ENCODE measurements at regions not wholly inside any gene's neighbourhood (a gene's known extent, or its start where the extent isn't known, plus 50 kb on each side); places are given as distances from the start of the nearest gene placed in this dataset.

GRCh38 chr13:71339005-71339404, 528.0 kb downstream of the DACH1 start:
- H4K91ac ChIP-seq (ENCODE audit: insufficient read length, low read depth, low read length): no peak overlapping the region
- H3K4me1 Mint-ChIP-seq: no peaks in the 10 kb centered on the region
- H3K36me3 Mint-ChIP-seq (ENCODE audit: insufficient read depth in 1 of 3, low read depth in 3 of 3): no peaks in the 10 kb centered on the region
- H3K27ac ChIP-seq (ENCODE audit: insufficient read length, low read depth, low read length): no peak overlapping the region
- no peak overlapping the region for H2AK5ac ChIP-seq (ENCODE audit: insufficient read length, low read length)
- TF ChIP-seq CTCF (conservative IDR thresholded peaks at IDR 0.05): no peak
- DNase-seq: no peak
- H3K4me2 ChIP-seq (ENCODE audit: insufficient read depth, insufficient read length, low read length): no peak overlapping the region
- H3K9me3 ChIP-seq (ENCODE audit: control insufficient read depth, low read depth, low read length): no peaks in the 10 kb centered on the region
- no peak overlapping the region for H3T11ph ChIP-seq (ENCODE audit: low read length)
- H3K56ac ChIP-seq (ENCODE audit: insufficient read length, low read depth, low read length): no peak overlapping the region
- H2BK20ac ChIP-seq (ENCODE audit: low read depth, low read length, poor library complexity, severe bottlenecking): no peak overlapping the region
- H3K27me3 ChIP-seq (ENCODE audit: insufficient read depth, low read length): no peaks in the 10 kb centered on the region
- H3K23ac ChIP-seq (ENCODE audit: insufficient read length, low read depth, low read length): no peak overlapping the region
- no peak overlapping the region for H2BK12ac ChIP-seq (ENCODE audit: insufficient read length, low read depth, low read length)
- H2BK5ac ChIP-seq (ENCODE audit: insufficient read length, low read length): no peak overlapping the region
- no peak overlapping the region for H3K4me3 Mint-ChIP-seq
- H3K4ac ChIP-seq (ENCODE audit: low read depth, low read length): no peak overlapping the region
- H3K23me2 ChIP-seq (ENCODE audit: insufficient read length, low read depth, low read length, poor library complexity, severe bottlenecking): no peaks in the 10 kb centered on the region
- no peaks in the 10 kb centered on the region for H3K79me2 ChIP-seq (ENCODE audit: insufficient read depth, low read length)
- H3K27me3 Mint-ChIP-seq (ENCODE audit: low read depth): no peaks in the 10 kb centered on the region
- H3K14ac ChIP-seq (ENCODE audit: insufficient read depth, low read length): no peak overlapping the region
- H4K20me1 ChIP-seq (ENCODE audit: control insufficient read depth, insufficient read depth, insufficient read length): no peaks in the 10 kb centered on the region
- WGBS (ENCODE audit: extremely low coverage, insufficient read length, low lambda C conversion rate): no CpG with 5 or more reads among the region's 1 CpG
- peaks cover 0 to 2% of the 10 kb centered on the region in 2 experiments; a peak in 1 of 5 replicates for H3K9me3 Mint-ChIP-seq
- no peak overlapping the region for H2BK120ac ChIP-seq (ENCODE audit: low read depth, low read length, poor library complexity, severe bottlenecking)
- H2BK15ac ChIP-seq (ENCODE audit: low read depth, low read length): no peak overlapping the region
- H4K5ac ChIP-seq (ENCODE audit: insufficient read length, low read depth, low read length): no peak overlapping the region
- H3K18ac ChIP-seq (ENCODE audit: insufficient read length, low read depth, low read length): no peak overlapping the region
- no peaks in the 10 kb centered on the region for H3K4me1 ChIP-seq (ENCODE audit: insufficient read depth, low read length)
- no peak overlapping the region for H4K8ac ChIP-seq (replicated peaks; ENCODE audit: insufficient read length, low read depth, low read length)
- H2AFZ ChIP-seq (ENCODE audit: low read length): no peak overlapping the region
- no peak overlapping the region for H3K9ac ChIP-seq (ENCODE audit: extremely low read depth, insufficient read length, low read length)
- no peak overlapping the region for H3K27ac Mint-ChIP-seq
- H3K79me1 ChIP-seq (ENCODE audit: insufficient read depth, low read depth, low read length, poor library complexity, severe bottlenecking): no peaks in the 10 kb centered on the region
